GM12872 (cell line): ENCODE measurements at regions not wholly inside any gene's neighbourhood (a gene's known extent, or its start where the extent isn't known, plus 50 kb on each side); places are given as distances from the start of the nearest gene placed in this dataset.

ENCODE experiments used
- TF ChIP-seq, protein P1 (sequence below): IDR thresholded peaks from 3 replicates; pipeline ENCODE4 v1.5.1; 2011; ENCODE audit warnings: low read depth, mild to moderate bottlenecking, low read length, moderate library complexity; ENCODE audit not compliant: insufficient read depth

DNA sequence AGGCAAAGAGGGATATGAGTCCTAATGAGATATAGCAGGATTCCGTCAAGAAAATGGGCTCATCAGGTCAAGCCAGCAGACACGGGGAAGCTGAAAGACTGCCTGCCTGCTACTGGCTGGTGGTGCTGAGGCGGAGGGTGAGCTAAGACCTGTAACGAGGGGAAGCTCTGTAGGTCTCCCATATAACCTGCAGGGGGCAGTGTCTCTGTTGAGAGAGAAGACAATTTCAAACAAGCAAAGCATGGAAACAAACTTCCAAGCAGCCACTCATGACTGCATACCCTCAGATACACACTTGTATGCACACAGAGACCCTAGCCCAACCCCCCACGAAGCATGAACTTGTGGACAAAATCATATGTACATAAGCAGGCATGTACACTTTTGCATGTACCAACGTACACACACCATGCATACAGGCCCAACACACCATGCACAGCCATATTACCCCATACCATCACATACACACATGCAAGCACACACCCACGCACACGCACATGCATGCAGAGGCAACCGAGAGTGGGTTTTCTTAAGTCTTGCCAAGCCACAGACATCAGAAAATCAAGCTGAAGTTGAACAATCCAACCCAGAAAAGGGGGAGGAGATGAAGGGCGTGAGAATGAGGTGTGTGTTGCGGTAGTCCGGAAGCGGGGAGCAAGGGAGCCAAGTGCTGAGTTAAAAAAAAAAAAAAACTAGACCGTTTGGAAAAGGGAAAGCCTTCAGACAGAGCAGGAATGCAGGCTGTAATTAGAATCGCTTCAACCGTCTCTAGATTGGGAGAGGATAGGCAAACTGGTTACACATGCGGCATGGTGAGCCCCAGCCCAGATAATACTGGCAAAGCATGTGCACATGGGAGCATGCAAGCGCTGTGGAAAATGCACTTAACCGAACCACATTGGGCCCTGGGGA, 71.0 kb downstream of the PJA1 start:
- TF ChIP-seq, protein P1, sequence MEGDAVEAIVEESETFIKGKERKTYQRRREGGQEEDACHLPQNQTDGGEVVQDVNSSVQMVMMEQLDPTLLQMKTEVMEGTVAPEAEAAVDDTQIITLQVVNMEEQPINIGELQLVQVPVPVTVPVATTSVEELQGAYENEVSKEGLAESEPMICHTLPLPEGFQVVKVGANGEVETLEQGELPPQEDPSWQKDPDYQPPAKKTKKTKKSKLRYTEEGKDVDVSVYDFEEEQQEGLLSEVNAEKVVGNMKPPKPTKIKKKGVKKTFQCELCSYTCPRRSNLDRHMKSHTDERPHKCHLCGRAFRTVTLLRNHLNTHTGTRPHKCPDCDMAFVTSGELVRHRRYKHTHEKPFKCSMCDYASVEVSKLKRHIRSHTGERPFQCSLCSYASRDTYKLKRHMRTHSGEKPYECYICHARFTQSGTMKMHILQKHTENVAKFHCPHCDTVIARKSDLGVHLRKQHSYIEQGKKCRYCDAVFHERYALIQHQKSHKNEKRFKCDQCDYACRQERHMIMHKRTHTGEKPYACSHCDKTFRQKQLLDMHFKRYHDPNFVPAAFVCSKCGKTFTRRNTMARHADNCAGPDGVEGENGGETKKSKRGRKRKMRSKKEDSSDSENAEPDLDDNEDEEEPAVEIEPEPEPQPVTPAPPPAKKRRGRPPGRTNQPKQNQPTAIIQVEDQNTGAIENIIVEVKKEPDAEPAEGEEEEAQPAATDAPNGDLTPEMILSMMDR = peak; percentile 66

DNA sequence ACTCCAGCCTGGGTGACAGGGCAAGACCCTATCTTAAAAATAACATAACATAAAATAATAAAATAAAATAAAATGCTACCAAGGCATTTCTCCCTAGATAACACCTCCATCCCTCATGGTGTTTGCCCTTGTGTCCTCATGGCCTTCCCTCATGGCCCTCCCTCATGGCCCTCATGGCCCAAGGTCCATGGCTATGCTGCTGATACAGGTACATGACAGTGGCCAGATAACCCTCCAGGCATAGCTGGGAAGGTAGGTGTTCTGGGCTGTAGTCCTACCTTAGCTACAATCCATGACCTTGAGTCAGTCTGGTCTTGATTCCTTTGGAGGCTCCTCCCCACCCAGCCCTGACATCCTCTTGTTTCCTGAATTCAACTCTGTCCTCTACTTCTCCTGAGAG, 75.2 kb downstream of the PJA1 start:
- TF ChIP-seq, protein P1 = no peak

DNA sequence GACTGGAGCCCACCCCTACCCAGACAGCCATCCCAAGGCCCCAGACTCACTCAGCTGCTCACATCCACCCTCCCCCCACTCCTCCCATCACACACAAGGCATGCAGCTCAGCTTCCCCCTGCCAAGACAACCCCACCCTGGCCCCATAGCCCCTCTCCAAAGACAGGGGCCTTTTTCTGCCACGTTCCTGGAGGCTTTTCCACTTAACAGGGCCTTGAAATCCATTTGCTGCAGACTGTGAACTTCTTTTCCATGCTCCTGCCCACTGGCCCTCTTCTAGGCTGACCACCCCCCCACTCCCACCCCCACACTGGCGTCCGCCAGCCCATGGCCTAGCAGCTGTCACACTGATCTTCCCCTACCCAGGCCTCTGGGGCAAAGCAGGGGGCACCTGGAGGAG, 76.0 kb downstream of the PJA1 start:
- TF ChIP-seq, protein P1 = no peak

DNA sequence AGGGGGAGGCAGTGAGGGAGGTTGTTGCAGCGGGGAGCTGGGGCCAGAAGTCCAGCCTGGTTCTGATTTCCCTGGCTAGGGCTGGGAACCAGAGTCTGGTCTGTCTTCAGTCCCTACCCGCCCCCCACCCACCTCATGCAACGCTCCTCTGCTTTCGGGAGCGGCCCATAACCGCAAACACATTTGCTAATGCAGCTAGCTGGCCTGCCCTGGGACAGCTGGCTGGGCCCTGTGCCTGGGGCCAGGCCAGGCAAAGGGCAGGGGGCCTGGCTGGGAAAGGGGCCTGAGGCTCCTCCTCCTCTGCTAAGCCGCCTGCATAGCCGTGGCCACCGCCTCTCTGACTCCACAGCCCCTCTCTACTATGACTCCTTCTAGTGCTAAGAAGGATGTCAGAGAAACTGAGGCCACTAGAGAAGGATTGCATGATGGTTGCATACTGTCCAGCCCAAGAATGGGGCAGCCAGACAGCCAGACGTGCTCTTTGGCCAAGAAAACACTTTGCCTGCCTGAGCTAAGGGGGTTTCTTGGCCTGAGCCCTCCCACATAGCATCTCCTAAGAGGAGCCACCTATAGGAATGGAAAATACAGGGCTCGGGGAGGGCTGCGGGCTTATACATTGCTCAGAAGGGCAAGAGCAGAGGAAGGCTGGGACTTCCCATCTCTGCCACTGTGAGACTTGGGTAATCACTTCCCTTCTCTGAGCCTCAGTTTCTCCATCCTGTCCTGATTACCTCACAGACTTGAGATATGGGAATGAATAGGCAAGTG, 76.9 kb downstream of the PJA1 start:
- TF ChIP-seq, protein P1 = no peak

DNA sequence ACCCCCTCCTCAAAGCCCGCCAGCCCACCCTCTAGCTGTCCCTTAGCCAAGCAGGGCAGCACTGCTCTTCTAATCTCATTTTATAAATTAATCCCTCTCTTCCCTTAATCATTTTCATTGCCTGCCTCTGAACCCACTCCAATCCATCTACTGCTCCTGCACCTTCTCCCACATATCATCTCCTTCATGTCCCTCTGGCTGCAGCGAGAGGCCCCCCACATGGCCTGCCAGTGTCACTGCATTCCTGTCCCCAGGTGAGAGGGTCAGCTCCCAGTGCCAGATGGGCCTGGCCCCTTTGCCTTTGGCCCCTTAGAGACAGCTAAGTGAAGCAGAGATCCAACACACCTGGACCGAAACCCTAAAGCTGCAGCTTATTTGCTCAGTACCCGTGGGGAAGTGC, 79.4 kb downstream of the PJA1 start:
- TF ChIP-seq, protein P1 = no peak

DNA sequence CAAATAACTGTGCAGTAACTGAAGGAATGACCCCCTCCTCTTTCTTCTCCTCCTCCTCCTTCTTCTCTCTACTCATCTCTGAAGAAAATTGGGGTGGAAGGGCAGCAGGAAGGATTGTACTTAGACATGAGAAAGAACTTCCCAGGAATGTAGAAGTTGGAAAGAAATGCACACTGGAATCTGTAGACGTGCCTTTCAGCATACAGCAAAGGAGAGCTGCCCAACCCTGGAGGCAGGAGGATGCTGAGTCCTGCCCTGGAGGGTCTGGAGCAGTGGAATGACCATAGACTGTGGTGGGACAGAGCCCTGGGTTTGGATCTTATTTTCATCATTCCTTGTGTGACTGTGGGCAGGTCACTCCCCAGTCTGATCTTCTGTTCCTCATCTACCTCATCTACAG, 80.1 kb downstream of the PJA1 start:
- TF ChIP-seq, protein P1 = no peak

DNA sequence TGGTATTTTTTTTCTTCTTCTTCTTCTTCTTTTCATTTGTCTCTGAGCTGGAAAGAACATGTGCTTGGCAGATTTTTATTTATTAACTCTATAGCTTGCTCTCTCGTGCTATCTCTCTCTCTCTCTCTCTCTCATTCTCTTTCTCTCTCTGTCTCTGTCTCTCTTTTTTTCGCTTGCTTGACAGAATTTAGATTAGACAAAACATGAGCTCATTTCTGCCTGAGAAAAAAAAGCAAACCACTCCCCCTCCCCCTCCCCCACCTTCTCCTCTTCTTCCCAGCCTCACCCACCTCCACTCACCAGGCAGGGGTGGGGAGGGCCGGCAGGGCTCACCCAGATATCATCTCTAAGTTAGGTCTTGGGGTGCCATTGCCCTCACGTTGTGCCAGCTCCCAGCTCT, 81.5 kb downstream of the PJA1 start:
- TF ChIP-seq, protein P1 = no peak
